Karpas-422 (cell line): ENCODE measurements at regions not wholly inside any gene's neighbourhood (a gene's known extent, or its start where the extent isn't known, plus 50 kb on each side); places are given as distances from the start of the nearest gene placed in this dataset.

Source experiments
- DNase-seq: peaks from one replicate; pipeline ENCODE4 v3.0.0-alpha.2; 2015
- H2AFZ ChIP-seq: fragments of 200-600 bp; sonication (generic); 2 replicates; pipeline ENCODE4 v1.6.1; 2014; ENCODE audit warnings: antibody characterized with exemption, low read length, mixed read lengths
- H3K27ac ChIP-seq: fragments of 200-600 bp; sonication (generic); 2 replicates; pipeline ENCODE4 v1.5.1; 2014; ENCODE audit warnings: mild to moderate bottlenecking, low read length, moderate library complexity
- H3K27me3 ChIP-seq: fragments of 200-600 bp; sonication (generic); 2 replicates; pipeline ENCODE4 v1.6.1; 2014; ENCODE audit warnings: low read length, mixed read lengths
- H3K36me3 ChIP-seq: fragments of 200-600 bp; sonication (generic); 2 replicates; pipeline ENCODE4 v1.6.1; 2014; ENCODE audit warnings: low read length, mixed read lengths; ENCODE audit not compliant: insufficient read depth
- H3K4me1 ChIP-seq: fragments of 200-600 bp; sonication (generic); 2 replicates; pipeline ENCODE4 v1.6.1; 2014; ENCODE audit warnings: mild to moderate bottlenecking, low read length, mixed read lengths
- H3K4me2 ChIP-seq: fragments of 200-600 bp; sonication (generic); 2 replicates; pipeline ENCODE4 v1.6.1; 2014; ENCODE audit warnings: low read length, low read depth, mild to moderate bottlenecking; ENCODE audit not compliant: poor library complexity, severe bottlenecking
- H3K4me3 ChIP-seq: fragments of 200-600 bp; sonication (generic); 2 replicates; pipeline ENCODE4 v1.5.1; 2014; ENCODE audit warnings: mild to moderate bottlenecking, antibody characterized with exemption, low read length, mixed read lengths
- H3K79me2 ChIP-seq: fragments of 200-600 bp; sonication (generic); 2 replicates; pipeline ENCODE4 v1.6.1; 2014; ENCODE audit warnings: mild to moderate bottlenecking, low read length, mixed read lengths
- H3K9ac ChIP-seq: fragments of 200-600 bp; sonication (generic); 2 replicates; pipeline ENCODE4 v1.6.0; 2014; ENCODE audit warnings: low read length
- H3K9me2 ChIP-seq: fragments of 200-600 bp; sonication (generic), shearing (Covaris generic); replicated peaks from 2 replicates; pipeline ENCODE4 v1.6.0; 2014; ENCODE audit warnings: mild to moderate bottlenecking, low read length, moderate library complexity; ENCODE audit not compliant: insufficient read depth
- H3K9me3 ChIP-seq: fragments of 300-700, 200-600 bp; sonication (generic); 2 replicates; pipeline ENCODE4 v1.6.1; 2014; ENCODE audit warnings: low read length, mixed read lengths
- H4K20me1 ChIP-seq: fragments of 200-600 bp; sonication (generic); 2 replicates; pipeline ENCODE4 v1.6.1; 2014; ENCODE audit warnings: mild to moderate bottlenecking, antibody characterized with exemption, low read length, low read depth; ENCODE audit not compliant: insufficient read depth

- Histone ChIP-seq H3K4me1 (no peaks in the 10 kb centered on the region), H3K4me3 (no peak overlapping the region), H2AFZ (no peak overlapping the region), H4K20me1 (no peaks in the 10 kb centered on the region), H3K27me3 (no peaks in the 10 kb centered on the region), H3K4me2 (no peak overlapping the region), H3K79me2 (no peaks in the 10 kb centered on the region), H3K36me3 (no peaks in the 10 kb centered on the region), H3K9me2 (no peaks in the 10 kb centered on the region), H3K9me3 (no peaks in the 10 kb centered on the region), H3K9ac (no peak overlapping the region), H3K27ac (no peak overlapping the region)
- DNase-seq = no peak
These were observed 115.2 kb upstream of the MAGI3 start for GRCh38 chr1:113275083-113275482.

GRCh38 chr1:113275691-113276090 lies 114.6 kb upstream of the MAGI3 start:
- H3K4me2 ChIP-seq = no peak overlapping the region
- H3K4me1 ChIP-seq = no peaks in the 10 kb centered on the region
- H4K20me1 ChIP-seq = no peaks in the 10 kb centered on the region
- no peaks in the 10 kb centered on the region for H3K9me3 ChIP-seq
- no peak overlapping the region for H3K4me3 ChIP-seq
- no peaks in the 10 kb centered on the region for H3K36me3 ChIP-seq
- H3K27me3 ChIP-seq = no peaks in the 10 kb centered on the region
- no peak overlapping the region for H2AFZ ChIP-seq
- H3K79me2 ChIP-seq = no peaks in the 10 kb centered on the region
- H3K9me2 ChIP-seq = no peaks in the 10 kb centered on the region
- H3K27ac ChIP-seq = no peak overlapping the region
- no peak for DNase-seq
- H3K9ac ChIP-seq = no peak overlapping the region

DNA sequence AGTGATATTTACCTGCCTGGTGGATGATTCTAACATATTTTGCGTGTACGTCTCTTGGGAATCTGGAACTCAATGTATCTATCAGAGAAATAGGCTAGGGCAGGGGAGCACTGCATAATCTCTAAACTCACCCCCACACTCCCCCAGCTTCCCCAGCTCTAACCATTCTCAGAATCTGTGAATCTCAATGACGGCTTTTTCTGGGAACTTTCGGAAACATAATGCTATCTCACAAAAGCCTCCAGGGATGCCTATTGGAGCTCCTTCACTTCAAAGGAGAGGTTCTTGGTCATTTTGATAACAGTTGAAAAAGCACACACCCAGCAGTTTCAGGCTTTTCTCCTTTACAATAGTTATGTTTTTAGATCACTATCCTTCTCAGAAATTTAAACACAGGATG lies 113.8 kb upstream of the MAGI3 start:
- Histone ChIP-seq H3K36me3 (no peaks in the 10 kb centered on the region), H4K20me1 (no peaks in the 10 kb centered on the region), H3K4me2 (no peak overlapping the region), H3K9me3 (no peaks in the 10 kb centered on the region), H2AFZ (no peak overlapping the region), H3K79me2 (no peaks in the 10 kb centered on the region), H3K4me3 (no peak overlapping the region), H3K4me1 (no peaks in the 10 kb centered on the region), H3K27me3 (no peaks in the 10 kb centered on the region), H3K9ac (no peak overlapping the region), H3K9me2 (no peaks in the 10 kb centered on the region), H3K27ac (no peak overlapping the region)
- no peak for DNase-seq

GRCh38 chr1:113278371-113278770 lies 111.9 kb upstream of the MAGI3 start:
- no peak for DNase-seq
- Histone ChIP-seq H3K4me3 (no peak overlapping the region), H2AFZ (no peak overlapping the region), H3K4me2 (no peak overlapping the region), H4K20me1 (no peaks in the 10 kb centered on the region), H3K9ac (no peak overlapping the region), H3K27me3 (no peaks in the 10 kb centered on the region), H3K79me2 (no peaks in the 10 kb centered on the region), H3K9me2 (no peaks in the 10 kb centered on the region), H3K9me3 (no peaks in the 10 kb centered on the region), H3K4me1 (no peaks in the 10 kb centered on the region), H3K27ac (no peak overlapping the region), H3K36me3 (no peaks in the 10 kb centered on the region)

DNA sequence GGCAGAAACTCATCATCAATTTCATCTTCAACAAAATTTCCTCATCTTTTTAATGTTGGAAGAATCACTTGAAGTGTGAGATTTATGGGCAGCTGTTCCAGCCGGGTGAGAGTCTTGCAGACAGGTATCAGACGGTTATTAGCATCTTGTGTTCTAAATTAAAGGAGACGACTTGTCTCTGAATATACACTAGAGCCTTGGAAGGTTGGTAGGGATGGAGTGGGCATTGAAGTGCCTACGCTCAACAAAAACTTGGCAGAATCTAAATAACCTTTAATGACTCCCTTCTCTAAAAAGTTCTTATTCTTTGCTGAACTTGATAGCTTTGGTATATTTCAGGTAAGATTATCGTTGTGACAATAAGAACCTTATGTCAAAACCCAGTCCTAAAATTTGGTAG lies 111.5 kb upstream of the MAGI3 start:
- DNase-seq = no peak
- H3K9ac ChIP-seq = no peak overlapping the region
- H3K9me2 ChIP-seq = no peaks in the 10 kb centered on the region
- H3K4me1 ChIP-seq = no peaks in the 10 kb centered on the region
- H3K79me2 ChIP-seq = no peaks in the 10 kb centered on the region
- no peaks in the 10 kb centered on the region for H3K36me3 ChIP-seq
- H2AFZ ChIP-seq = no peak overlapping the region
- no peak overlapping the region for H3K27ac ChIP-seq
- H3K9me3 ChIP-seq = no peaks in the 10 kb centered on the region
- H3K4me3 ChIP-seq = no peak overlapping the region
- no peaks in the 10 kb centered on the region for H3K27me3 ChIP-seq
- H3K4me2 ChIP-seq = no peak overlapping the region
- no peaks in the 10 kb centered on the region for H4K20me1 ChIP-seq

DNA sequence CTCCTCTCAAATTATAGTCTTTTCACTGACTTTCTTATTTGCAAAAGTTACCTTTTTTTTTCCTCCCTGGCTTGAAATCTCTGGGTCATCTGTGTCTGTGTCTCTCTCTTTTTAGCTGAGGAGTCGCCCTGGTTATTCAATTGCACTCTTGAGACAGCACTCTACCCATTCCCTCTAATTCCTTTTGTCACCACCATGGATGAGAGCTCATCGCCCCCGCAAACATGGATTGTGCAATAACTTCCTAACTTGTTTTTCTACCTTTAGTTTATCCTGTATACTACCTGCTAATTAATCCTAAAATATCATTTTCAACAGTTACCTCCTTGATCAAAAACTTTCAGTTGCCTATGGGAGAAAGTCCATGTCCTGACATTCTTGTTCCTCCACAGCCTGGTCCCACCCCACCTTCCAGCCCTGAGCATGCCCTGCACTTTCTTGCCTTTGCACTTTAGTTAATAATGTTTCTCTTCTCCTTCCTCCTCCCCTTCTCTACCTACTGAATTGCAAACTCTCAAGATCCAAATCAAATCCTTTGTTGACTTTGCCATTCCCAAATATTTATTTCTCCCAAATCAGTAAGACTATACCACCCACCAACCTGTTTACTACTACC lies 110.4 kb upstream of the MAGI3 start:
- no peak overlapping the region for H2AFZ ChIP-seq
- H3K4me1 ChIP-seq = no peaks in the 10 kb centered on the region
- H4K20me1 ChIP-seq = no peaks in the 10 kb centered on the region
- H3K79me2 ChIP-seq = no peaks in the 10 kb centered on the region
- no peaks in the 10 kb centered on the region for H3K9me3 ChIP-seq
- no peak for DNase-seq
- no peak overlapping the region for H3K9ac ChIP-seq
- H3K9me2 ChIP-seq = no peaks in the 10 kb centered on the region
- H3K27me3 ChIP-seq = no peaks in the 10 kb centered on the region
- H3K4me3 ChIP-seq = no peak overlapping the region
- H3K27ac ChIP-seq = no peak overlapping the region
- no peak overlapping the region for H3K4me2 ChIP-seq
- H3K36me3 ChIP-seq = no peaks in the 10 kb centered on the region

- H3K36me3 ChIP-seq = no peaks in the 10 kb centered on the region
- H3K27ac ChIP-seq = no peak overlapping the region
- no peak overlapping the region for H3K4me3 ChIP-seq
- no peak overlapping the region for H3K9ac ChIP-seq
- H3K27me3 ChIP-seq = no peaks in the 10 kb centered on the region
- no peak for DNase-seq
- no peaks in the 10 kb centered on the region for H3K9me3 ChIP-seq
- no peak overlapping the region for H3K4me2 ChIP-seq
- H3K79me2 ChIP-seq = no peaks in the 10 kb centered on the region
- H3K9me2 ChIP-seq = no peaks in the 10 kb centered on the region
- H2AFZ ChIP-seq = no peak overlapping the region
- H4K20me1 ChIP-seq = no peaks in the 10 kb centered on the region
- H3K4me1 ChIP-seq = no peaks in the 10 kb centered on the region
These were observed 109.7 kb upstream of the MAGI3 start for GRCh38 chr1:113280581-113280980.

DNA sequence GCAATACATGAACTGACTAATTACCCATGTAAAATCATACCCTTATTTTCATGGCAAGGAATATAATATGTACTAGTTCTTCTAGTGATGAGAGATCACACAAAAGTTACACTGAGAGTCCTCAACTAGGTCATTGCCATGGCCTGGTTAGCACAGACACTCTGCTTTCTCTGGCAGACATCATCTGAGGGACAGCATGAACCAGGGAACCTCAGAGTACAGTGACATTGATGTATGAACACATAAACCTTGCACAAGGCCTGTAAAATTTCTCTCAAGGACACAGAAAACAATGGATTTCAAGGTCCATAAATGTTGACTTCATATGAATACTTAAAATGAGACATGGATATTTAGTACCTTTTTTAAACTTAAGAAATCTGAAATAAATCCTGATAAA lies 108.8 kb upstream of the MAGI3 start:
- no peaks in the 10 kb centered on the region for H3K4me1 ChIP-seq

More for the DNA sequence above, 108.8 kb upstream of the MAGI3 start:
- no peaks in the 10 kb centered on the region for H3K9me3 ChIP-seq
- H3K9me2 ChIP-seq = no peaks in the 10 kb centered on the region
- H3K4me2 ChIP-seq = no peak overlapping the region
- H3K27ac ChIP-seq = no peak overlapping the region
- no peaks in the 10 kb centered on the region for H3K79me2 ChIP-seq
- no peak overlapping the region for H3K9ac ChIP-seq
- no peaks in the 10 kb centered on the region for H3K36me3 ChIP-seq
- H3K27me3 ChIP-seq = no peaks in the 10 kb centered on the region
- no peak overlapping the region for H3K4me3 ChIP-seq
- no peaks in the 10 kb centered on the region for H4K20me1 ChIP-seq
- H2AFZ ChIP-seq = no peak overlapping the region
- DNase-seq = no peak
